ENCODE measurements at regions not wholly inside any gene's neighbourhood (a gene's known extent, or its start where the extent isn't known, plus 50 kb on each side); places are given as distances from the start of the nearest gene placed in this dataset.

GRCh38 chr13:71260246-71260645 lies 606.8 kb downstream of the DACH1 start:
- TF ChIP-seq CTCF (IDR thresholded peaks at IDR 0.05; ENCODE audit: poor library complexity, severe bottlenecking) = no peak
- TF ChIP-seq TAF1 (IDR thresholded peaks at IDR 0.05; ENCODE audit: low read depth) = no peak
- no peak for TF ChIP-seq EP300 (conservative IDR thresholded peaks at IDR 0.05; ENCODE audit: poor library complexity, severe bottlenecking)
- no peak for TF ChIP-seq POLR2AphosphoS5 (IDR thresholded peaks at IDR 0.05)
- TF ChIP-seq SMC3 (conservative IDR thresholded peaks at IDR 0.05; ENCODE audit: poor library complexity) = no peak
- TF ChIP-seq EZH2 (IDR thresholded peaks at IDR 0.05; ENCODE audit: borderline replicate concordance, insufficient read depth, low read length, poor library complexity, severe bottlenecking) = no peak

Data from neural cell (in vitro differentiated cells).